Right renal pelvis (tissue), 4 donors: ENCODE measurements at regions not wholly inside any gene's neighbourhood (a gene's known extent, or its start where the extent isn't known, plus 50 kb on each side); places are given as distances from the start of the nearest gene placed in this dataset.
"Not testable (repeated sequence)": the region's sequence is repeated elsewhere in the genome, so short reads cannot be mapped to it uniquely, and the experiment has no call there.

Experiments used
- DNase-seq, 4 donors: peaks; one replicate each; pipeline ENCODE4 v3.0.0-alpha.2; 2013; ENCODE audit warnings: low read depth in 4 of 4, low spot score in 3 of 4, missing footprints in 1 of 4

DNA sequence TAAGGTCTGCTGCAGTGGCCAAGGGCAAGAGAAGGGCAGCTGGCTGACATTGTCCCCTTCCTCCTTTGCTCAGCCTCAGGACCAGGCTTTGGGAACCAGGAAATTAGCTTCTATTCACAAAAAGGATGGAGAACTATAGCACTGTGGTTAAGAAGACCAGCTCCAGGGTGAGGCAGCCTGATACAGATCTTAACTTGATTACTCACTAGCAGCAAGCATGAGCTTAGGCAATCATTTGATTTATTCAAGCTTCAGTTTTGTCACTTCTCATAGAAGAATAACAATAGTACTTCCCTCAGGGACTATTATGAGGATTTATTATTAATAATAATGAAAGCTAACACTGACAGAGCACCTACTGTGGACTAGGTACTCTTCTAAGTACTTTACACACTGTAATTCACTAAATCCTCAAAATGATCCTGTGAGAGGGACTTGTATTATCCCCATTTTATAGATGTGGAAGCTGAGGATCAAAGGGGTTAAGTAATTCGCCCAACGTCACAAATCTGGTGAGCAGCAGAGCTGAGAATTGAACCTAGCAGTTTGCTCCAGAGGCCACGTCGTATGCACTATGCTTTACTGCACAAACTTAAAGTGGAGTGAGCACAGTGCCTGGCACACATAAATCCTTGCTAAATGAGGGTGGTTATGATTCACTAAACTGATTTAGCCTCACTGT is 130.4 kb upstream of the PAK3 start:
- no peak for DNase-seq

GRCh38 chrX:110964786-110965185 is 131.2 kb upstream of the PAK3 start:
- no peak for DNase-seq

- no peak for DNase-seq
Measured at GRCh38 chrX:110962451-110962850, 133.5 kb upstream of the PAK3 start.

DNA sequence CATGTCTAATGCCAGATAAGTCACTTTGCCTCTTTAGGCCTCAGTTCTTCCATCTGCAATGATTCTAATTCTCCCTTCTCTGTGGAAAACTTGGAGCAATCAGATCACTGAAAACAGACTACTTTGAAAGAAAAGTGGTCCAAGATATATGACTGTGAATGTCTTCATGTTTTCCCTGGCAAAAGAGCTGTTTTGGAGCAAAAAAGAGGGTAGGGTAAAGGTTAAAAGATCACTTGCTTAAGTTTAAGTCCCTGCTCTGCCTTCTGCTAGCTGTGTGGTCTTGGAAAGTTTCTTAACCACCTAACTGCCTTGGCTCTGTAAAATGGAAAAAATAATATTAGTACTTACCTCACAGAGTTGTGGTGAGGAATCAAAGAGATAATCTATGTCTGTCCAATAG is 140.3 kb upstream of the PAK3 start:
- no peak for DNase-seq

- no peak for DNase-seq
Measured at GRCh38 chrX:110954428-110955100, 141.4 kb upstream of the PAK3 start.

- no peak for DNase-seq
Measured at GRCh38 chrX:110951472-110952269, 144.3 kb upstream of the PAK3 start.

DNA sequence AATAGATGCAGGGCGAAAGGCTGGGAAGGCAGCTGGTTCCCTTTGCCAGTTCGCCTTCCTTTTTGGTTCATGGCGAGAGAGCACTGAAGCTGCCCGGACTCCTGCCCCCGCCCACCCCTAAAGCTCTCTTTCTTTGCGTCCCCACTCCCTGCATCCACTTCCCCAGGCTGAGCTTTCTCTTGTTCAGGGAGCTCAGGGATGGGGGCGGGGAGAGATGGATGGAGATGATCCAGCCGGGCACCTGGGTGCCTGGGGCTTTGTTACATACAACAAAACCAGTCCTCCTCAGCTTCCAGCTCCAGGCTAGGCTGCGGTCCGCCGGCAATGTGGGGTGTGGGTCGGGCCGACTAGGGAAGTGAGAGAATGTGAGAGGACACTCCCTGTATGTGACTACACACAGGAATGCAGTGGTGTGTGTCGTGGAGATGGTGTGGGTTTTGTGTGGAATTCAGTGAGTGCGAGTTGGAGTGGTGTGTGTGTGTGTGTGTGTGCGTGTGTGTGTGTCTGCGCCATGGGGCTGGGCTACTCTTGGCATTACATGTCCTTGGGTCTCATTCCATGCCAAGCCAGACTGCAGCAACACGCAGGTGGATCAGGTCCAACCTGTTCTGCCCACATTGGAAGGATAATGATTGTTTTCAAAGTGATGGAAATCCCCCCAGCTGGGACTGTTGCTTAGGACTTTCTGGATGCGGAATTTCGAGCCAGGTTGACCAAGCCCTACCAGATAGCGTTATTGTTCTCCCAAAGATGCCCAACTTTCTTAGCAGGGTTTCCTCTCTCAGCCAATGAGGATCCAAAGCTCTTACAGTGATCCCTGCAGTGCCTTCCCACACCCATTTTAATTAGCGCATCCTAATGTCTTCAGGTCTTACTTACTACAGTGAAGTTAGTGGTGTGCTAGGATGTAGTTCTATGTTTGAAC is 149.4 kb upstream of the CHRDL1 start:
- DNase-seq = no peak

- no peak for DNase-seq
Measured at GRCh38 chrX:110944311-110944750, 148.7 kb upstream of the CHRDL1 start.

DNA sequence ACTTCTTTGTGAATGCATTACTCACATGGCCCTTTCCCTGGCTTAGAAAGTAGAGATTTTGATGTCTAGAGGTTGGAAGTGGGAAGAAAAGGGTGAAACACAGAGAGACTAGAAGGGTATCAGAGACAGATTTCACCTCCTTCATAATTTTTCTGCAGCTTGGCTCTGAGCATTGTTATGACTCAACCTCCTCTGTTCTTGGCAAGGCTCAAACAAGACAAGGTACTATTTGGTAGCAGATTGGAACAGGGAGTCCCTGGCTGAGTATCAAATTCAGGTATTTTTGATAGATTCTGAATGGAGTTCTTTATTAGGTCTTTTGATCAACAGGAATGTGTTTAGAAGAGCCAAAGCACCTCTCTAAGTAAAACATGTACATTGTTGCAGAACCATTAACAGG is 146.3 kb upstream of the CHRDL1 start:
- no peak for DNase-seq

DNA sequence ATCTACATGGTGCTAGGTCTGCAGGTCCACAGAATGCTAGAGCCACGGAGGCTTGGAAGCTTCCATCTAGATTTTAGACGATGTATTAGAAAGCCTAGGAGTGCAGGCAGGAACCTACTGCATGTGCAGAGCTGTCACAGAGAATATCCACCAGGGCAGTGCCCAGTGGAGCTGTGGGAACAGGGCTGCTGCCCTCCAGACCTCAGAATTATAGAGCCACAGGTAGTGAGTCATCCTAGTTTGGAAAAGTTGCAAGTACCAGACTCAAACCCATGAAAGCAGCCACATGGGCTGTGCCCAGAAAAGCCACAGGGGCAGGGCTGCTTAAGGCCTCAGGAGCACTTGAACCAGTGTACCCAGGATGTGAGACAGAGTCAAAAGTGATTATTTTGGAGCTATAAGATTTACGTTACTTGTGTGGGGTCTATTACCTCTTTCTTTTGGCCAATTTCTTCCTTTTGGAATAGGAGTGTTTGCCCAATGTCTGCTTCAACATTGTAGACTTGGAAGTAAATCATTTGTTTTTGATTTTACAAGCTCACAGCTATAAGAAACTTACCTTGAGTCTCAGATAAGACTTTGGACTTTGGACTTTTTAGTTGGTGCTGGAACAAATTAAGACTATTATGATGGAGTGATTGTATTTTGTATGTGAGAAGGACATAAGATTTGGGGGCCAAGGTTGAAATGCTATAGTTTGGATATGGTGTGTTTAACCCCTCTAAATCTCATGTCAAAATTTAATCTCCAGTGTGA is 143.5 kb upstream of the CHRDL1 start:
- DNase-seq = no peak

GRCh38 chrX:110924871-110925270 is 129.3 kb upstream of the CHRDL1 start:
- no peak for DNase-seq

- no peak for DNase-seq
Measured at GRCh38 chrX:110920991-110921390, 125.4 kb upstream of the CHRDL1 start.

DNA sequence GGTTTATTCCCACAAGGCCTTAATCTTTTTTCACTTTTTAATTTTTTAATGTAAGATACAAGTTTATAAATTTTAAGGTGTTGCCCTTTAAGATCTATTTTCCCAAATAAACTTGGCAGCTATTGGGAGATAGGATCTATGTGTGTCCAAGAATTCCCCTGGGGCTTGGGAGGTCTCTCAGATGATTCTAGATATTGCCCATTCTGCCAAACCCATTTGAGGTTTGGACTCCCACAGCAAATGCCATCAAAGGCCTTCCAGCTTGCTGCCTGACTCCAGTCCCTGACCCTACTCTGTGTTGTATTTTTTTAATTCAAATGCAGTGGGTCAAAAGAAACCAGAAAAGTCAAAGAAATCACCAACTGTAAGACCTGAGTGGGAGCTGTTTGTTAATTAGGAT is 120.0 kb upstream of the CHRDL1 start:
- DNase-seq = no peak

DNA sequence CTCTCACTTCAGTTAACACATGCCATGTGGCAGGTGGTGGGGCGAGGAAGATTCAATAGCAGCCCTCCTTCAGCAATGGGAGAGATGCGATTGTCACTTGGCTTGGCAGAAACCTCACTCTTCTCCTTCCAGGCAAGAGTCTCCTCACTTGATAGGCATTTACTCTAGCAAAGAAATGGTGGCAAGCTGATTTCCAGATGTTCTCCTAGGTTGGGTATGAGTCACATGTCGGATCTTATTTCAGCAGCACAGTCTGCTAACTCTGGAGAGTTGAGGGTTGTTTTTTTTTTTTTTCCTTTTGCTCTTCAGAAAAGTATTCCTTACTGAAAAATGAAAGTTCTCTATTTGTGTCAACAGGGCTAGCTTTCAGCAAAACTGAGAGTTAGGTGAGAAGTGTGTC is 119.5 kb upstream of the CHRDL1 start:
- DNase-seq = no peak

GRCh38 chrX:110914281-110914680 is 118.7 kb upstream of the CHRDL1 start:
- no peak for DNase-seq

GRCh38 chrX:110904747-110905146 is 109.1 kb upstream of the CHRDL1 start:
- not testable (repeated sequence) for DNase-seq

GRCh38 chrX:110881971-110882370 is 86.4 kb upstream of the CHRDL1 start:
- no peak for DNase-seq

DNA sequence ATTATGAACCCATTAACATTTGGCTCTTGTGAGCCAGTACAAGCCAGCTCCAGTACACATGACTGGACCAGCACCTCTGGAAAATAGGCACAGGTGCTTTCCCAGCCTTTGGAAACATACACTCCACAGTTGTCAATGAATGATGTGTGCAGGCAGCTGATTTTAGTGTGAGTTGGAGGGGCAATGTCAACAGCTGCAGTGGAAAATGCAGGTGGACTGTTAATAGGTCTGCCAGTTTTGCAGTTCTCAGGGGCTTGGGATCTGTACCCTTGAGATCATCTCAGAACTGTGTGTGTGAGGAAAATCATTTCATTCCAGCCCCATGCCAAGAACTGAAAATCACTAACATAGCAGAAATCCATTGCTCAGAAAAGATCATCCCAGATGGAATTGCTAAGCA is 81.7 kb upstream of the CHRDL1 start:
- no peak for DNase-seq

GRCh38 chrX:110871839-110872238 is 76.2 kb upstream of the CHRDL1 start:
- no peak for DNase-seq

DNA sequence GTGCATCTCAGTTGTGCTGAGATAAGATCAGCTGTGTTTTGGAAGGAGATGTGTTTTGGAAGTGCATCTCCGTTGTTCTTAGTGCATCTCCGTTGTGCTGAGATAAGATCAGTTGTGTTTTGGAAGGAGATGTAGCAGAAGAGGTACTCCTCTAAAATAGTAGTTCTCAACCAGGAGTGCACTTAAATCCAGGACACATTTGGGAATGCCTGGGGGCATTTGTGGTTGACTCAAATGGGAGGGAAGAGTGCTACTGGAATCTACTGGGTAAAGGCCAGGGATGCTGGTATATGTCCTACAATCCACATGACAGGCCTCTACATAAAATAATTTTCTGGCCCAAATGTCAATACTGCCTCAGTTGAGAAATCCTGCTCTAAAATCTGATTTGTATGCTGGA is 70.8 kb upstream of the CHRDL1 start:
- no peak for DNase-seq
